HG03457 (cell line): ENCODE measurements at regions not wholly inside any gene's neighbourhood (a gene's known extent, or its start where the extent isn't known, plus 50 kb on each side); places are given as distances from the start of the nearest gene placed in this dataset.
"Not testable (repeated sequence)": the region's sequence is repeated elsewhere in the genome, so short reads cannot be mapped to it uniquely, and the experiment has no call there.

Experiments used
- ATAC-seq: cut with Tn5 transposase; IDR thresholded peaks from one replicate; pipeline ENCODE4 v1.9.1; 2021; ENCODE audit warnings: moderate number of reproducible peaks; ENCODE audit not compliant: unreplicated experiment

- ATAC-seq, result not testable (repeated sequence)
These were observed 428.5 kb upstream of the SLC39A10 start for GRCh38 chr2:195228547-195228946.

GRCh38 chr2:195214072-195214471, 443.0 kb upstream of the SLC39A10 start:
- ATAC-seq, result no peak

- ATAC-seq, result no peak
These were observed 444.4 kb upstream of the SLC39A10 start for GRCh38 chr2:195212586-195212985.

GRCh38 chr2:195202163-195202845, 454.7 kb upstream of the SLC39A10 start:
- ATAC-seq, result no peak

DNA sequence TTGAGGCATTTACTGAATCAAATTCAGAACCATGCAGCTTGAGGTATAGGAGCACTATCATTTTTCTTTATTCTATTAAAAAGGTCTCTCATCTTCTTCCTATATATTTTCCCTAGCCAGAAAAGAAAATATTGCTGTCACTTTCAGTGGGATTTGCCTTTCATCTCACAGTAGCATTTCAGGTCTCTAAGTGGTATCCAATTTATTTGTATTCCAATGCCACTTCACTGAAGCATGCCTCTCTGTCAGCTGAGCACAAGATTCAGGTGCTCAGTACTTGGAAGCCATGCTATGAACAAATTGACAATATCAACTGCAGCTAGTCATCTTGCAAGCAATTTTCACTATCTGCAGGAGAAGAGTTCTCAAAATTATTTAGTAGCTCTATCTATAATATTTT, 457.2 kb upstream of the SLC39A10 start:
- no peak for ATAC-seq

DNA sequence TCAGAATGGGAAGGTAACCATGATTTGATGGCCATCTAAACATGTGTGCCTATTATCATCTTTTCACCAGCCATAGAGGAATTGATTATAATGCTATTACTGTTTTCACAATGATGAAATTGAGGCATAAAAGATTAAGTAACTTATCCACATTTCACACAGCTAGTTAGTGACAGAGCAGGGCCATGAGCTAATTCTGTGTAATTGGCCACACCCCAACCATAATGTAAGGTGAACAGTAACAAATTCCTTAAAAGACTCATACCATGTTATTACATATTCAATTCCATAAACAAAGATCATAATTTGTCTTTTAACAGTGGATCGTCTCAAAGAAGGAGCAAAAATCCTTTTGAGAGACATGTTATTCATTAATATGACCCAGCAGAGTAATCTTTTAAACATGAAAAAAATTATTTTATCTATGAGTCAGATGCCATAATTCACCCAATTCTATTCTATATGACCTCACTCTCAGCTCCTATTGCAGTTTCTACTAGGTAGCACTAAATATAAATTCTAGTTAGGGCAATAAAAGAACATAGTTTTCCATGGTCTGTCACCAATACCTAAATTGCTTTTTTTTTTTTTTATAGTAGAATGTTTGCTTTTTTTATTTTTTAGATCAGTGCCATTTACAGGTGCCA, 475.8 kb upstream of the SLC39A10 start:
- no peak for ATAC-seq

- no peak for ATAC-seq
These were observed 488.7 kb upstream of the SLC39A10 start for GRCh38 chr2:195168369-195168768.

- no peak for ATAC-seq
These were observed 492.1 kb upstream of the SLC39A10 start for GRCh38 chr2:195164930-195165329.

- ATAC-seq, result no peak
These were observed 494.1 kb upstream of the SLC39A10 start for GRCh38 chr2:195162918-195163317.

- ATAC-seq, result no peak
These were observed 494.8 kb upstream of the SLC39A10 start for GRCh38 chr2:195162194-195162593.

GRCh38 chr2:195160963-195161362, 496.1 kb upstream of the SLC39A10 start:
- no peak for ATAC-seq

DNA sequence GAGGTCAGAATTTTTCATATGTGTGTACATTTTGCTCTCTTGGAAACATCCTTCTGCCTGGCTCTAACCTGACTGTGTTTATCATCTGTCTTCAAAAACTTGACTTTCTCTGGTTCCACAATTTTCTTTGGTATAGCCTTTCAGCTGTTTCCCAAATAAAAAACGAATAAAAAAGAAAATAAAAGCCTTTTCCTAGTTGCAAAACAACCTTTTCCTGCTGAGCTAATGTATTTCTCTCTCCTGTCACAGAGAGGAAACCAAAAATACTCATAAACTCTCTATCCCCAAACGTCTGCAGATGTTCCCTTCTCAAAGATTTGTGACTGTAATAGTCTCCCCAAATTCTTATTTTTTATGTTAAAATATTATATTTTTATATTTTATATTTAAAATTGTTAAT, 505.3 kb upstream of the SLC39A10 start:
- no peak for ATAC-seq

- ATAC-seq, result no peak
These were observed 506.2 kb upstream of the SLC39A10 start for GRCh38 chr2:195150819-195151218.

DNA sequence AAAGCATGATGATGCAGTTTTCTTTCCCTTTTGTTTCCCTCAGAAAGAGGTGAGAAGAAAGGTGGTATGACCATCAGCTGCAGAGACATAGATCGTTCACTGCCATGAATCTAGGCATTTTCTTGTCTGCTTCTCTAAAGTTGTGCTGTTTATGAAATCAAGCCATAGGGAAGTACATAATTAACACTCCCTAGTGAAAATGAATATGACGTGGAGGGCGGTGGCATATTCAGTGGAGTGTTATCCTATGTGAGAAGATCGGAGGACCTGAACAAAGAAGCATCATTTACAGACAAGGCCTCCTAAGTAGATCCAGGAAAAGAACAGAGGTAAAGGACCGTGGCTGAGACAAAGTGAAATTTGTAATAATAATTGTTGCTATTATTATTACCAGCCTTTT, 509.0 kb upstream of the SLC39A10 start:
- no peak for ATAC-seq

DNA sequence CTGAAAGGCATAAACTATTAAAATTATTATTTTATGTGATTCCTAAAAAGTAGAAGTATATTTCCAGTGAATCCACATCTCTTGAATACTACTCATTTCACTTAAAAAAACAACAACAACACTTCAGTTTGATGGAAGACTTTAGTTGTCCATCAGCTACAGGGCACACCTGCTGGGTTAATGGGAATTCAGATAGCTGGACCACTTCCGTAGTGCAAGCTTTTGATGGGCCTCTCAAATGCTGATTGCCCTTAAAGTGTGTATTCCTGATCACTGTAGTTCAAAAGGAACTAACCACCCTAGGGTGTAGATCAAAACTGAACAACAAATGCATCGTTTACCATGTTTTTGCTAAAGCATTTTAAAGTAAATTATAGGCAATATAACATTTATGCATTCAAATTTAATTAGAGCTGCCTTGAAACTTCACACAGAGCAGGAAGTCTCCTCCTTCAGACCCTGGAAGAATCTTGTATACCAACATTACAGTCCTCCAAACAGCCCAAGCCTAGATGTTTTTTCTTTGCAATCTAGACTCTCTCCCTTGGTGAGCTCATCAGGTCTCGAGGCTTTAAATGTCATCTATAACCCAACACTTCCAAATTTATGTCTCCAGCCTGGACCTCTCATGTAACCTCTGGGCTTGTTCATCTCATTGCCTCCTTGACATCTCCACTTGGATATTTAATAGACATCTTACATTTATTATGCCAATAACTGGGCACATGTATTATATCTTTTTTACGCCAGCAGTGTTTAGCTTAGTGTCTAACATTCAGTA, 510.1 kb upstream of the SLC39A10 start:
- no peak for ATAC-seq

DNA sequence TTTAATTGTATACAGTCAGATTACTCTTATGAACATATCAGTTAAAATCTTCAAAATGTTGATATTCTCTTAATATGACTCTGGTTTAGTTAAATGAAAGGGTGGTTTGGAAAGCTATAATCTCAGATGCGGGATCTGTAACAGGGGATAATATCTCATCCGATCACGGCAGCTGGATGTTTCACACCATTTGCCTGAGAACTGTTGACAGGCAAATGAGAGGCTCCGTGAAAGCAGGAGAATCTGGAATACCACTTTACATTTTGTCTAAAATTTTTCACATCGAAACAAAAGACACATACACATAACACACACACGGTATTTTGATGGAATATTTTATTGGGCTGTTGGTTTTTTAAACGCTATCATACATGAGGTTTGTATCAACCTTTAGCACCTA, 518.6 kb upstream of the SLC39A10 start:
- ATAC-seq, result no peak

- ATAC-seq, result not testable (repeated sequence)
These were observed 531.1 kb upstream of the SLC39A10 start for GRCh38 chr2:195125889-195126288.

GRCh38 chr2:195124391-195125079, 532.5 kb upstream of the SLC39A10 start:
- no peak for ATAC-seq

DNA sequence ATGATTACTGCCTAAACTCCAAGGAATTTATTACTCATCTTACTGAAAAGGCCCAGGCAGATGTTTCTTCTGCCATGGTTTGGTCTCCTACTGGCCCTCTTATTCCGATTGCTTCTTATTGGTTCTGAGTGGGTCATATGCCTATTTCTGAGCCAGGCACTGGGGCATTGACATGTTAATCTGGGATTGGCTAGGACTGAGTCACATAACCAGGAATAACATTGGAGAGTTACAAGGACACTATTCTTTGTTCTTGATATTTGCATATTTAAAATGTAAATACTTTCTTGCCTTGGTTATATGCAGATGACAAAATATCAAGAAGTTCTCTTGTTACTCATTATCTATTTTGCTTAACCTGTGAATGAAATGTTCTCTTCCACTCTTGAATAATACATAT, 534.4 kb upstream of the SLC39A10 start:
- ATAC-seq, result no peak

GRCh38 chr2:195121341-195121740, 535.7 kb upstream of the SLC39A10 start:
- ATAC-seq, result no peak

DNA sequence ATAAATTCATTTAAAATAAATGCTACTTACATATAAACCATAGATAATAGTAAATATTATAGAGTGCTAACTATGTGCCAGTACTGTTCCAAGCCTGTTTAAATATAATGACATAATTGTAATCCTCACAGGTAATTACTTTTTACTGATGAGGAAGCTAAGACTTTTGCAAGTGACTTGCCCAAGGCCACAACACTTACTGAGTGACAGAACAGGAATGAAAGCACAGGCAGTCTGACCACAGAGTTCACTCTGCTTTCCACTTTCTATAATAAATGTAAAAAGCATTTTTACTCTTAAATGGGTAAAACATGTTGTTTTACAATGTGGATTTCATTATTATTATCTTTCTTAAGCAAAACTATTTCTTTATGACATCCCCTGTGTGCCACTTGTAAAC, 537.8 kb upstream of the SLC39A10 start:
- no peak for ATAC-seq
